Activated CD4-positive, alpha-beta T cell treated with anti-CD3 and anti-CD28 coated beads, Interleukin-2, amount 50 U/mL, for 4 hours (primary cell): ENCODE measurements at regions not wholly inside any gene's neighbourhood (a gene's known extent, or its start where the extent isn't known, plus 50 kb on each side); places are given as distances from the start of the nearest gene placed in this dataset.
"Not testable (repeated sequence)": the region's sequence is repeated elsewhere in the genome, so short reads cannot be mapped to it uniquely, and the experiment has no call there.

ENCODE experiments used
- DNase-seq, 2 experiments: peaks; one replicate each; pipeline ENCODE4 v3.0.0-alpha.2; 2020

GRCh38 chr5:102554082-102554481 is 55.3 kb upstream of the SLCO6A1 start:
- DNase-seq, result no peak

- no peak for DNase-seq
These were observed 55.9 kb upstream of the SLCO6A1 start for GRCh38 chr5:102554728-102555127.

- no peak for DNase-seq
These were observed 63.3 kb upstream of the SLCO6A1 start for GRCh38 chr5:102561894-102562760.

- no peak for DNase-seq
These were observed 71.9 kb upstream of the SLCO6A1 start for GRCh38 chr5:102570747-102571146.

GRCh38 chr5:102578362-102578761 is 79.6 kb upstream of the SLCO6A1 start:
- no peak for DNase-seq

GRCh38 chr5:102579379-102579778 is 80.6 kb upstream of the SLCO6A1 start:
- no peak for DNase-seq

GRCh38 chr5:102581011-102581410 is 82.2 kb upstream of the SLCO6A1 start:
- DNase-seq, result no peak

- no peak for DNase-seq
These were observed 83.9 kb upstream of the SLCO6A1 start for GRCh38 chr5:102582696-102583095.

GRCh38 chr5:102583276-102584124 is 84.7 kb upstream of the SLCO6A1 start:
- DNase-seq, result no peak

GRCh38 chr5:102589661-102590060 is 90.9 kb upstream of the SLCO6A1 start:
- DNase-seq, result no peak

GRCh38 chr5:102590467-102590866 is 91.7 kb upstream of the SLCO6A1 start:
- DNase-seq, result no peak

GRCh38 chr5:102591650-102592049 is 92.8 kb upstream of the SLCO6A1 start:
- no peak for DNase-seq

GRCh38 chr5:102592586-102592985 is 93.8 kb upstream of the SLCO6A1 start:
- not testable (repeated sequence) for DNase-seq

GRCh38 chr5:102594192-102594591 is 95.4 kb upstream of the SLCO6A1 start:
- DNase-seq, result no peak

GRCh38 chr5:102595332-102595731 is 96.5 kb upstream of the SLCO6A1 start:
- DNase-seq, result no peak

- DNase-seq, result no peak
These were observed 97.3 kb upstream of the SLCO6A1 start for GRCh38 chr5:102596113-102596512.

GRCh38 chr5:102596951-102597350 is 98.2 kb upstream of the SLCO6A1 start:
- DNase-seq, result no peak

- DNase-seq, result no peak
These were observed 100.5 kb upstream of the SLCO6A1 start for GRCh38 chr5:102599289-102599688.

- no peak for DNase-seq
These were observed 102.2 kb upstream of the SLCO6A1 start for GRCh38 chr5:102600964-102601363.

- no peak for DNase-seq
These were observed 104.9 kb upstream of the SLCO6A1 start for GRCh38 chr5:102603670-102604069.

- DNase-seq, result no peak
These were observed 109.6 kb upstream of the SLCO6A1 start for GRCh38 chr5:102608414-102608813.

- DNase-seq, result no peak
These were observed 112.5 kb upstream of the SLCO6A1 start for GRCh38 chr5:102611312-102611711.

GRCh38 chr5:102613661-102614060 is 114.9 kb upstream of the SLCO6A1 start:
- DNase-seq, result no peak
